GM12878 (cell line): ENCODE measurements at regions not wholly inside any gene's neighbourhood (a gene's known extent, or its start where the extent isn't known, plus 50 kb on each side); places are given as distances from the start of the nearest gene placed in this dataset.

Source experiments
- ATAC-seq: fragments of 200-7000 bp; cut with Tn5 transposase; 3 replicates; pipeline ENCODE4 v1.9.1; 2020; ENCODE audit warnings: mild to moderate bottlenecking, moderate library complexity
- BruUV-seq: library from RNA; stranded (reverse); fragments of 400-500 nt; replicated peaks from 2 replicates; lab custom pipeline; 2021; lab: Mats Ljungman, UMichigan
- CTCF ChIA-PET: fragments of 300-600 bp; sonication (Branson Sonifier 250); formaldehyde crosslinking; extraction: SDS; loops from one replicate; lab custom pipeline; 2021; ENCODE audit warnings: inconsistent platforms; lab: Yijun Ruan, JAX
- POLR2A ChIA-PET: fragments of 350-600 bp; formaldehyde crosslinking; extraction: SDS; loops from one replicate; lab custom pipeline; 2021; ENCODE audit warnings: inconsistent platforms; lab: Charles Lee
- RAD21 ChIA-PET: fragments of 300-600 bp; sonication (Branson Sonifier 250); formaldehyde crosslinking; loops from one replicate; lab custom pipeline; 2023; ENCODE audit warnings: antibody characterized with exemption; ENCODE audit not compliant: unreplicated experiment; lab: Charles Lee
- SMC1A ChIA-PET: fragments of 300-600 bp; sonication (Branson Sonifier 250); formaldehyde crosslinking; loops from one replicate; lab custom pipeline; 2023; ENCODE audit not compliant: unreplicated experiment, uncharacterized antibody; lab: Charles Lee
- DNase-seq: peaks from one replicate; pipeline ENCODE4 v3.0.0-alpha.2; 2011; ENCODE audit warnings: low read depth, low spot score
- FAIRE-seq: peaks from 3 replicates; lab custom pipeline; 2011; peaks lifted over from hg19 to GRCh38; lab: Jason Lieb, UNC
- H2AFZ ChIP-seq: 2 replicates; pipeline ENCODE4 v1.6.0; 2011; ENCODE audit warnings: low read depth, low read length, control low read depth; ENCODE audit not compliant: control insufficient read depth
- H3K27ac ChIP-seq: 2 replicates; pipeline ENCODE4 v1.5.1; 2011; ENCODE audit warnings: control low read depth; ENCODE audit not compliant: control insufficient read depth, insufficient read depth
- H3K27me3 ChIP-seq, 2 experiments: replicated peaks in 1 of 2; 2 replicates each; pipeline versions ENCODE4 v1.6.0 to v1.6.1; 2011; ENCODE audit warnings: low read length in 1 of 2; ENCODE audit not compliant: control insufficient read depth in 2 of 2, insufficient read depth in 2 of 2
- H3K36me3 ChIP-seq, 2 experiments: 2 replicates each; pipeline ENCODE4 v1.5.1; 2011; ENCODE audit warnings: low read length in 1 of 2; ENCODE audit not compliant: control insufficient read depth in 2 of 2, insufficient read depth in 2 of 2
- H3K4me1 ChIP-seq: 2 replicates; pipeline ENCODE4 v1.6.1; 2011; ENCODE audit warnings: mild to moderate bottlenecking, low read length, moderate library complexity, mixed read lengths; ENCODE audit not compliant: control insufficient read depth, insufficient read depth
- H3K4me2 ChIP-seq: 2 replicates; pipeline ENCODE4 v1.6.0; 2011; ENCODE audit warnings: control low read depth; ENCODE audit not compliant: control insufficient read depth, insufficient read depth
- H3K4me3 ChIP-seq: fragments of 200-600 bp; sonication (generic); 2 replicates; pipeline ENCODE4 v1.5.1; 2016
- H3K79me2 ChIP-seq: 2 replicates; pipeline ENCODE4 v1.6.0; 2011; ENCODE audit warnings: low read length; ENCODE audit not compliant: control insufficient read depth, insufficient read depth
- H3K9ac ChIP-seq: 2 replicates; pipeline ENCODE4 v1.8.0; 2011; ENCODE audit warnings: low read length, control low read depth, mixed read lengths; ENCODE audit not compliant: control insufficient read depth, insufficient read depth
- H3K9me3 ChIP-seq: replicated peaks from 3 replicates; pipeline ENCODE4 v1.5.1; 2011; ENCODE audit warnings: mild to moderate bottlenecking, low read length; ENCODE audit not compliant: control insufficient read depth, insufficient read depth
- H4K20me1 ChIP-seq: 2 replicates; pipeline ENCODE4 v1.6.0; 2011; ENCODE audit not compliant: control insufficient read depth, insufficient read depth
- BHLHE40 ChIP-seq, 2 experiments: fragments of 450-650 bp in 1 of 2; IDR thresholded peaks; 2 replicates each; pipeline ENCODE4 v1.6.1; 2011 to 2017; ENCODE audit warnings: low read depth in 2 of 2, borderline replicate concordance in 1 of 2, improper control_type of control experiment in 1 of 2, low read length in 1 of 2, mild to moderate bottlenecking in 1 of 2
- CHD4 ChIP-seq: fragments of 200-600 bp; sonication (generic); IDR thresholded peaks from 2 replicates; pipeline ENCODE4 v1.6.1; 2016; ENCODE audit warnings: mild to moderate bottlenecking
- EP300 ChIP-seq, 2 experiments: fragments of 150-350 bp in 1 of 2; IDR thresholded peaks; 2 replicates each; pipeline ENCODE4 v1.6.1; 2011 to 2012; ENCODE audit warnings: low read depth in 2 of 2, low read length in 2 of 2, borderline replicate concordance in 1 of 2, improper control_type of control experiment in 1 of 2, inconsistent platforms in 1 of 2; ENCODE audit not compliant: control insufficient read depth in 1 of 2
- FOXK2 ChIP-seq: fragments of 450-650 bp; IDR thresholded peaks from 2 replicates; pipeline ENCODE4 v1.6.1; 2017; ENCODE audit warnings: mild to moderate bottlenecking, moderate library complexity
- HDAC2 ChIP-seq: fragments of 200-600 bp; sonication (generic); IDR thresholded peaks from 2 replicates; pipeline ENCODE4 v1.6.1; 2017
- KDM1A ChIP-seq: fragments of 200-600 bp; sonication (generic); IDR thresholded peaks from 2 replicates; pipeline ENCODE4 v1.6.1; 2016; ENCODE audit warnings: borderline replicate concordance
- MYC ChIP-seq: IDR thresholded peaks from 2 replicates; pipeline ENCODE4 v1.6.1; 2011; ENCODE audit warnings: mild to moderate bottlenecking, low read length, moderate library complexity, inconsistent platforms; ENCODE audit not compliant: insufficient read depth, insufficient replicate concordance, insufficient read length, severe bottlenecking
- NR2F1 ChIP-seq: fragments of 450-650 bp; conservative IDR thresholded peaks from 2 replicates; pipeline ENCODE4 v1.6.1; 2017; ENCODE audit warnings: mild to moderate bottlenecking
- TCF12 ChIP-seq: IDR thresholded peaks from 2 replicates; pipeline ENCODE4 v1.6.1; 2011; ENCODE audit warnings: low read depth, mild to moderate bottlenecking, low read length
- WGBS: methylation state at CpG from one replicate; pipeline ENCODE4 v1.1.6; 2016; ENCODE audit warnings: low lambda C conversion rate; ENCODE audit not compliant: insufficient replicate concordance, insufficient coverage; ENCODE audit errors: missing lambda C conversion rate; 5-methylcytosine and 5-hydroxymethylcytosine counted together
- in situ Hi-C: fragments of 300-500 bp; cut with MboI; formaldehyde crosslinking; loops from 9 replicates; pipeline ENCODE4 v1.14.3; 2018; ENCODE audit warnings: mixed read lengths
- intact Hi-C: fragments of 100-400 bp; cut with micrococcal nuclease; formaldehyde crosslinking; loops from one replicate; pipeline ENCODE4 v1.14.2; 2022; ENCODE audit not compliant: unreplicated experiment
- TF ChIP-seq, protein P1 (sequence below): fragments of 450-650 bp; IDR thresholded peaks from 2 replicates; pipeline ENCODE4 v1.6.1; 2014; ENCODE audit warnings: mild to moderate bottlenecking
- TF ChIP-seq, protein P2 (sequence below): fragments of 150-350 bp; IDR thresholded peaks from 2 replicates; pipeline ENCODE4 v1.6.1; 2014; ENCODE audit warnings: mild to moderate bottlenecking, low read depth, low read length
- TF ChIP-seq, protein P3 (sequence below): IDR thresholded peaks from 2 replicates; pipeline ENCODE4 v1.6.1; 2011; ENCODE audit warnings: borderline replicate concordance, low read depth, mild to moderate bottlenecking, moderate library complexity, low read length; ENCODE audit not compliant: insufficient read depth, poor library complexity, severe bottlenecking
- TF ChIP-seq, protein P4 (sequence below): fragments of 450-650 bp; IDR thresholded peaks from 2 replicates; pipeline ENCODE4 v1.6.1; 2018; ENCODE audit warnings: borderline replicate concordance, mild to moderate bottlenecking; ENCODE audit not compliant: partially characterized antibody

DNA sequence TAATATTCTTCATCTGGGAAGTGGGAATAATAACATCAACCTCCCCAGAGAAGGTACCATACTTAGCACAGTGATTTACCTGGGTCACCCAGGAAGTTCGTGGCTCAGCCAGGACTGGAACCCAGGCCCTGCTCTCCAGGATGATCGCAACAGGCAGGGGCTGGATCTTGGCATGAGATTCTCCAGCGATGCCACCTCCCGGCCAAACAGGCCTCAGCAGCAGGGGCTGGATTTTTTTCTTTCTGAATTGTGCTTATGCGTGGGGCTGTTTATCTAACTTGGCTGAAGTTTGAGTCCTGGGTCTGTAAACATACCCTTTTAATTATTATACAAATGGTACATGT lies 129.5 kb upstream of the PTPN1 start (continued):
- TF ChIP-seq, protein P1, sequence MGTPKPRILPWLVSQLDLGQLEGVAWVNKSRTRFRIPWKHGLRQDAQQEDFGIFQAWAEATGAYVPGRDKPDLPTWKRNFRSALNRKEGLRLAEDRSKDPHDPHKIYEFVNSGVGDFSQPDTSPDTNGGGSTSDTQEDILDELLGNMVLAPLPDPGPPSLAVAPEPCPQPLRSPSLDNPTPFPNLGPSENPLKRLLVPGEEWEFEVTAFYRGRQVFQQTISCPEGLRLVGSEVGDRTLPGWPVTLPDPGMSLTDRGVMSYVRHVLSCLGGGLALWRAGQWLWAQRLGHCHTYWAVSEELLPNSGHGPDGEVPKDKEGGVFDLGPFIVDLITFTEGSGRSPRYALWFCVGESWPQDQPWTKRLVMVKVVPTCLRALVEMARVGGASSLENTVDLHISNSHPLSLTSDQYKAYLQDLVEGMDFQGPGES: no peak
- TF ChIP-seq BHLHE40 (IDR thresholded peaks at IDR 0.05; ENCODE audit: borderline replicate concordance in 1 of 2, low read depth in 2 of 2, low read length in 1 of 2) (no peak), MYC (no peak), EP300 (IDR thresholded peaks at IDR 0.05; ENCODE audit: borderline replicate concordance in 1 of 2, control insufficient read depth in 1 of 2, low read depth in 2 of 2, low read length in 2 of 2) (no peak), KDM1A (no peak), CHD4 (no peak)

DNA sequence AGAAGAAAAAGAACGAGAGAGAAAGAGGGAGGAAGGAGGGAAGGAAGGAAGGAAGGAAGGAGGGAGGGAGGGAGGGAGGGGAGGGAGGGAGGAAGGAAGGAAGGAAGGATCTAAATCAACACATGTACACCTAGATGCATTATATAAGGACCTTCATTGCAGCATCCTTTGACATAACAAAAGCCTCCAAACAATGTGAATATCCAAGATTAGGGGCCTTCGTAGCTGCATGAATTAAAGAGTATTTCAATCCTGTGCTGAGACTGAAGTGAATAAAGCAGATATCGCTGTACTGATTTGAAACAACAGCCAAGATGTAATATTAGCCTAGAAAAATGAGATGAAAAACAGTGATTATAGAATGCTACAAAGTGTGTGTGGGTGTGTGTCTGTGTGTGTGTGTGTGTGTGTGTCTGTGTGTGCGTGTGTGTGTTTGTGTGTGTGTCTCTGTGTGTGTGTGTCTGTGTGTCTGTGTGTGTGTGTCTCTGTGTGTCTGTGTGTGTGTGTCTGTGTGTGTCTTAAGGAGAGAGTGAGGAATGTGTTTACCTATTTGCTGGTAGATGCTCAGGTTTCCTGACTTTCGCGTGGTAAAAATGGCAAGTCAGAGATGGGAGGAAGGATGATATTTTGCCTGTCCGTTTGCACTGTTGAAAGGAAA lies 129.0 kb upstream of the PTPN1 start:
- RAD21 ChIA-PET: no interaction called here
- Histone ChIP-seq H3K27me3 (no peaks in the 10 kb centered on the region), H3K4me2 (no peak overlapping the region), H3K9ac (no peak overlapping the region), H3K4me3 (no peak overlapping the region), H3K9me3 (no peaks in the 10 kb centered on the region; the same call in 2 of the 3 replicates), H3K36me3 (no peaks in the 10 kb centered on the region), H4K20me1 (no peaks in the 10 kb centered on the region), H3K27ac (no peak overlapping the region), H3K79me2 (no peaks in the 10 kb centered on the region), H3K4me1 (peaks cover 13% of the 10 kb centered on the region), H2AFZ (no peak overlapping the region)
- SMC1A ChIA-PET: interaction anchor here (1.4 kb wide), 1 partner anchor 96 kb away, joined by 3 read pairs; no protein-coding TSS in a partner anchor
- in situ Hi-C loops: no loop called here
- peak; percentile 41 for FAIRE-seq
- TF ChIP-seq NR2F1 (no peak), TCF12 (no peak), HDAC2 (no peak), FOXK2 (peak; percentile 52; the same call in 1 of the 2 replicates)
- TF ChIP-seq, protein P2, sequence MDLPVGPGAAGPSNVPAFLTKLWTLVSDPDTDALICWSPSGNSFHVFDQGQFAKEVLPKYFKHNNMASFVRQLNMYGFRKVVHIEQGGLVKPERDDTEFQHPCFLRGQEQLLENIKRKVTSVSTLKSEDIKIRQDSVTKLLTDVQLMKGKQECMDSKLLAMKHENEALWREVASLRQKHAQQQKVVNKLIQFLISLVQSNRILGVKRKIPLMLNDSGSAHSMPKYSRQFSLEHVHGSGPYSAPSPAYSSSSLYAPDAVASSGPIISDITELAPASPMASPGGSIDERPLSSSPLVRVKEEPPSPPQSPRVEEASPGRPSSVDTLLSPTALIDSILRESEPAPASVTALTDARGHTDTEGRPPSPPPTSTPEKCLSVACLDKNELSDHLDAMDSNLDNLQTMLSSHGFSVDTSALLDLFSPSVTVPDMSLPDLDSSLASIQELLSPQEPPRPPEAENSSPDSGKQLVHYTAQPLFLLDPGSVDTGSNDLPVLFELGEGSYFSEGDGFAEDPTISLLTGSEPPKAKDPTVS: no peak
- TF ChIP-seq, protein P3, sequence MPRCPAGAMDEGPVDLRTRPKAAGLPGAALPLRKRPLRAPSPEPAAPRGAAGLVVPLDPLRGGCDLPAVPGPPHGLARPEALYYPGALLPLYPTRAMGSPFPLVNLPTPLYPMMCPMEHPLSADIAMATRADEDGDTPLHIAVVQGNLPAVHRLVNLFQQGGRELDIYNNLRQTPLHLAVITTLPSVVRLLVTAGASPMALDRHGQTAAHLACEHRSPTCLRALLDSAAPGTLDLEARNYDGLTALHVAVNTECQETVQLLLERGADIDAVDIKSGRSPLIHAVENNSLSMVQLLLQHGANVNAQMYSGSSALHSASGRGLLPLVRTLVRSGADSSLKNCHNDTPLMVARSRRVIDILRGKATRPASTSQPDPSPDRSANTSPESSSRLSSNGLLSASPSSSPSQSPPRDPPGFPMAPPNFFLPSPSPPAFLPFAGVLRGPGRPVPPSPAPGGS: peak; percentile 40
- TF ChIP-seq, protein P1: no peak
- TF ChIP-seq, protein P4, sequence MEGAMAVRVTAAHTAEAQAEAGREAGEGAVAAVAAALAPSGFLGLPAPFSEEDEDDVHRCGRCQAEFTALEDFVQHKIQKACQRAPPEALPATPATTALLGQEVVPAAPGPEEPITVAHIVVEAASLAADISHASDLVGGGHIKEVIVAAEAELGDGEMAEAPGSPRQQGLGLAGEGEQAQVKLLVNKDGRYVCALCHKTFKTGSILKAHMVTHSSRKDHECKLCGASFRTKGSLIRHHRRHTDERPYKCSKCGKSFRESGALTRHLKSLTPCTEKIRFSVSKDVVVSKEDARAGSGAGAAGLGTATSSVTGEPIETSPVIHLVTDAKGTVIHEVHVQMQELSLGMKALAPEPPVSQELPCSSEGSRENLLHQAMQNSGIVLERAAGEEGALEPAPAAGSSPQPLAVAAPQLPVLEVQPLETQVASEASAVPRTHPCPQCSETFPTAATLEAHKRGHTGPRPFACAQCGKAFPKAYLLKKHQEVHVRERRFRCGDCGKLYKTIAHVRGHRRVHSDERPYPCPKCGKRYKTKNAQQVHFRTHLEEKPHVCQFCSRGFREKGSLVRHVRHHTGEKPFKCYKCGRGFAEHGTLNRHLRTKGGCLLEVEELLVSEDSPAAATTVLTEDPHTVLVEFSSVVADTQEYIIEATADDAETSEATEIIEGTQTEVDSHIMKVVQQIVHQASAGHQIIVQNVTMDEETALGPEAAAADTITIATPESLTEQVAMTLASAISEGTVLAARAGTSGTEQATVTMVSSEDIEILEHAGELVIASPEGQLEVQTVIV: peak; percentile 26
- DNase-seq: no peak
- ATAC-seq: no peak
- intact Hi-C loops: loop anchor here (5.0 to 10.0 kb wide), 2 partner anchors 71 to 96 kb away; no protein-coding TSS in a partner anchor
- BruUV-seq: no TSS peak
- POLR2A ChIA-PET: no interaction called here
- WGBS: 71% methylated on average over 7 of the region's 7 CpGs
- CTCF ChIA-PET: no interaction called here
